Gastroesophageal sphincter (tissue), 3 donors: ENCODE measurements at regions not wholly inside any gene's neighbourhood (a gene's known extent, or its start where the extent isn't known, plus 50 kb on each side); places are given as distances from the start of the nearest gene placed in this dataset.

Experiments
- EP300 ChIP-seq: sonication (generic); formaldehyde crosslinking; IDR thresholded peaks from one replicate; pipeline ENCODE4 v1.6.1; 2017; ENCODE audit warnings: antibody characterized with exemption, mild to moderate bottlenecking
- POLR2A ChIP-seq, 2 donors: fragments of 450-650 bp; IDR thresholded peaks; one replicate each; pipeline ENCODE4 v1.6.1; 2017; ENCODE audit warnings: antibody characterized with exemption in 2 of 2, mild to moderate bottlenecking in 2 of 2, moderate library complexity in 1 of 2
- POLR2AphosphoS5 ChIP-seq: sonication (generic); formaldehyde crosslinking; IDR thresholded peaks from one replicate; pipeline ENCODE4 v1.6.1; 2017; ENCODE audit warnings: antibody characterized with exemption
- TF ChIP-seq, protein P1 (sequence below), 4 experiments: fragments of 200-600 bp in 2 of 4; fragments of 450-650 bp in 2 of 4; sonication (generic) in 1 of 4; IDR thresholded peaks; one replicate each; pipeline ENCODE4 v1.5.1; 2017 to 2019; ENCODE audit warnings: antibody characterized with exemption in 4 of 4, mild to moderate bottlenecking in 2 of 4, moderate library complexity in 2 of 4

- TF ChIP-seq, protein P1, sequence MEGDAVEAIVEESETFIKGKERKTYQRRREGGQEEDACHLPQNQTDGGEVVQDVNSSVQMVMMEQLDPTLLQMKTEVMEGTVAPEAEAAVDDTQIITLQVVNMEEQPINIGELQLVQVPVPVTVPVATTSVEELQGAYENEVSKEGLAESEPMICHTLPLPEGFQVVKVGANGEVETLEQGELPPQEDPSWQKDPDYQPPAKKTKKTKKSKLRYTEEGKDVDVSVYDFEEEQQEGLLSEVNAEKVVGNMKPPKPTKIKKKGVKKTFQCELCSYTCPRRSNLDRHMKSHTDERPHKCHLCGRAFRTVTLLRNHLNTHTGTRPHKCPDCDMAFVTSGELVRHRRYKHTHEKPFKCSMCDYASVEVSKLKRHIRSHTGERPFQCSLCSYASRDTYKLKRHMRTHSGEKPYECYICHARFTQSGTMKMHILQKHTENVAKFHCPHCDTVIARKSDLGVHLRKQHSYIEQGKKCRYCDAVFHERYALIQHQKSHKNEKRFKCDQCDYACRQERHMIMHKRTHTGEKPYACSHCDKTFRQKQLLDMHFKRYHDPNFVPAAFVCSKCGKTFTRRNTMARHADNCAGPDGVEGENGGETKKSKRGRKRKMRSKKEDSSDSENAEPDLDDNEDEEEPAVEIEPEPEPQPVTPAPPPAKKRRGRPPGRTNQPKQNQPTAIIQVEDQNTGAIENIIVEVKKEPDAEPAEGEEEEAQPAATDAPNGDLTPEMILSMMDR (IDR thresholded peaks at IDR 0.05) = no peak
- TF ChIP-seq POLR2AphosphoS5 (no peak), EP300 (no peak), POLR2A (IDR thresholded peaks at IDR 0.05) (no peak)
Observed at GRCh38 chr14:88085736-88086135, 80.8 kb downstream of the GPR65 start.
